ENCODE measurements at regions not wholly inside any gene's neighbourhood (a gene's known extent, or its start where the extent isn't known, plus 50 kb on each side); places are given as distances from the start of the nearest gene placed in this dataset.
"Not testable (repeated sequence)": the region's sequence is repeated elsewhere in the genome, so short reads cannot be mapped to it uniquely, and the experiment has no call there.

DNA sequence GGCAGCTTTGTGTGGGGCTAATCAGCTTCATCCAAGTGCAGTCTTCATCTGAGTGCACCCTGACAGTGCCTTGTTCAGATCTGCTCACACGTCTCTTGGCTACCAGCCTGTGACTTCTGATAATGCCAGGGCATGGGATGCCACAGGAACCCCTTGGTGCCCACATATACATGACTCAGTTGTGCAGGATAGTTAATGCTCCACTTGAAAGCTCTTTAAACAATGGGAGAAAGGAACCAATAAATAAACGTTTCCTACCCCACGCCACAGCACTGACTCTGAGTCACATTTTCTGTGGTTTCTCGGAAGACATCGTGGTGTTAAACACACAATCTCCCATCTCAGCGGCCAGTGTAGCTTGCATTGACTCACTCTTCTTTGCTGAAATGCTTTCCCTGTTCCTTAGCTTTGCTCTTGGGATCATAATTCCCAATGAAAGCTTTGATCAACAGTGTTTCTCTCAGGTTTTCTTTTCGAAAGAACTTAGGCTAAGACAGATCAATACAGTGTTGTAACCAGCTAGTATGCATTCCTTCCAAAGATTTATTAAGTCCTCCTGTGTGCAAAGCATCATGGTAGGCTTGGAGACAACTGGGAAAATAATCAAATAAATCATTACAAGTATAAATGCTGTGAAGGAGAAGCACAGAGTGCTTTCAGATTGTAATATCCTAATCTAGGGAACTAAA, 142.0 kb downstream of the COPS8 start:
- Histone ChIP-seq H3K9me3 (ENCODE audit: control insufficient read depth, insufficient read depth, low read length) (no peaks in the 10 kb centered on the region), H3K4me1 (ENCODE audit: insufficient read depth, low read length) (no peaks in the 10 kb centered on the region; the same call in 1 of the 2 replicates), H3K9ac (ENCODE audit: low read depth, low read length) (no peak overlapping the region), H3K36me3 (ENCODE audit: insufficient read depth, low read length) (no peaks in the 10 kb centered on the region)

DNA sequence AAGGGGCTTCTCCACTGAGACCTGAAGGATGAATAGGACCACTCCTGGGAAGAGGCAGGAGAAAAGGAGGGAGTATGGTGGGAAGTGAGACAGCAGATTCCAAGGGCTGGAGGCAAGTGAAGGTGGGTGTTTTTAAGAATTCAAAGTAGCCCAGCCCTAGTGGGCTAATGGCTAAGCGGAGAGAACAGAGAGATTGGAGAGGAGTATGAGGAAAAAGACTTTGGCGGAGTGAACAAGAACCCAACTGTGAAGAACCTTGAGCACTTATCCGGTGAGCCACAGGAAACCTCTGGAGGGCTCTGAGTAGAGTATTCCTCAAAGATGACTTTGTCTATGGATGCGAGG, 142.6 kb downstream of the COPS8 start:
- H3K4me1 ChIP-seq (ENCODE audit: insufficient read depth, low read length), result no peaks in the 10 kb centered on the region; the same call in 1 of the 2 replicates
- H3K9ac ChIP-seq (ENCODE audit: low read depth, low read length), result no peak overlapping the region
- no peaks in the 10 kb centered on the region for H3K36me3 ChIP-seq (ENCODE audit: insufficient read depth, low read length)
- H3K9me3 ChIP-seq (ENCODE audit: control insufficient read depth, insufficient read depth, low read length), result no peaks in the 10 kb centered on the region

DNA sequence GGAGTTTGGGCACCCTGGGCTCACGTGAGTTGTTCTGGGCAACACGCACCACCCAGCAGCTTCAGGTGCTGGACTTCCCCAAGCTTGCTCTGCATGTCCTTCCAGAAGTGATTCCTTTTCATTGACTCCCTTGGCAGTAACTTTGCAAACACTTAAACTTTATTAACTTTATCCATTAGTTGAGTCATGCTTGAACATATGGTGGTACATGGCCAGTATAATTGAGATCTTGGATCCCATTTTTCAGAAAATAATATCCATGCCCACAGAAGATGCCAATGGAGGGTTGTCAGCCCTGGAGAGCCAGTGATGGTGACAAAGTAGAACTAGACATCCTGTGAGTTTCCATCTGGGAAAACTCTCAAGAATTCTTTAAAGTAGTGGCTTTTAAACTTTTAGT, 144.2 kb downstream of the COPS8 start:
- Histone ChIP-seq H3K4me1 (ENCODE audit: insufficient read depth, low read length) (no peaks in the 10 kb centered on the region), H3K9ac (ENCODE audit: low read depth, low read length) (no peak overlapping the region), H3K36me3 (ENCODE audit: insufficient read depth, low read length) (no peaks in the 10 kb centered on the region), H3K9me3 (ENCODE audit: control insufficient read depth, insufficient read depth, low read length) (no peaks in the 10 kb centered on the region)

DNA sequence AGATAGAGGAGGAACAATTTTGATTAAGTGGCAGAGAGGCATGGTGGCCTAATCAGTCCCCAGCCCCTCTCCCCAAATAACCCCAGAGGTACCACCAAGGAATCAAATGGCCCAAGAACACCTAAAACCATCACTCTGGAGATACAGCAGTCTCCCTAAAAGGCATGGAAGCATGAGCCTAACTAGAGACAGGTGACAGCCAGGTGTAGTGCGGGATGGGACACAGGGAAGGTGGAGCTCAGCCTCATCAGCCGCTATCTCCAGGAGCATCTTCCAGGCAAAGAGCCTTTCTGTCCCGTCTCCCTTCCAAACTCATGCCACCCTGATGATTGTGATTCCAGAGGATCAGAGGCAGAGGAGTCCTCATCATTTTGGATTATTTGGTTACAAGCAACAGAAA, 144.7 kb downstream of the COPS8 start:
- H3K4me1 ChIP-seq (ENCODE audit: insufficient read depth, low read length), result no peaks in the 10 kb centered on the region
- no peaks in the 10 kb centered on the region for H3K36me3 ChIP-seq (ENCODE audit: insufficient read depth, low read length)
- H3K9me3 ChIP-seq (ENCODE audit: control insufficient read depth, insufficient read depth, low read length), result no peaks in the 10 kb centered on the region
- no peak overlapping the region for H3K9ac ChIP-seq (ENCODE audit: low read depth, low read length)

DNA sequence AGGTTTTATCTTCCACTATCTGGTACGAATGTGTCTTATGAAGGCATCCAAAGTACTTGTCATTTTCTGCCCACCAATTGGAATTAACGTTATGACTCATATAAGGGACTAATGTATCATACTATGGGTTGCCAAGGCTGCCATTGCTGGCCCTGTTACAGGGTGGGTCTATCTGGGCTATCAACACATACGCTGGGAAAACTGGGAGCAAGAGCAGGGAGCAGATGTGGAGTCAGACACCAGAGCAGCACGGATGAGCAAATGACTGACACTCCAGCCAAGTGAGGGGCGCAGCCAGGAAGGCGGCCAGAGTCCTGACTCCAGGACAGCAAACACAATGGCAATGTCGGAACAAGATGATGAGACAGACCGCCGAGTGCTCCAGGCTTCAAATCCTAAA, 145.9 kb downstream of the COPS8 start:
- Histone ChIP-seq H3K9ac (ENCODE audit: low read depth, low read length) (no peak overlapping the region), H3K4me1 (ENCODE audit: insufficient read depth, low read length) (no peaks in the 10 kb centered on the region), H3K36me3 (ENCODE audit: insufficient read depth, low read length) (no peaks in the 10 kb centered on the region), H3K9me3 (ENCODE audit: control insufficient read depth, insufficient read depth, low read length) (no peaks in the 10 kb centered on the region)

DNA sequence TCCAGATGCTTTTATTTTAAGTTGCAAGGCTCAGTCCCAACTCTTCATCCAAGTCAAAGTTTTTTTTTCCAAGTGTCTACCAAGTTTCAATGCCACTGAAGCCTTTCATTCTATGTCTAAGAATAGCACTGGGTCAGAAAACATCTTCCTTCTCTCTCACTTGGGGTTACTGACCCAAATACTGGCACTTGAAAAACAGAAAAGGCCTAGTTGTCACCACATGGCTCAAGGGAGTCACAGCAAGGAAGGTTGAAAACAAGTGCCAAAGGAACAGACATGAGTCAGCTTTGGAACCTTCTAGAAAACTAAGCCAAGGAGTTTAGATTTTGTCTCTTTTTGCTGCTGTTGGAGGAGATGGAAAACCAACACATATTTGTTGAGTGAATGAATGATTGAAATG, 146.5 kb downstream of the COPS8 start:
- no peaks in the 10 kb centered on the region for H3K9me3 ChIP-seq (ENCODE audit: control insufficient read depth, insufficient read depth, low read length)
- no peak overlapping the region for H3K9ac ChIP-seq (ENCODE audit: low read depth, low read length)
- H3K36me3 ChIP-seq (ENCODE audit: insufficient read depth, low read length), result no peaks in the 10 kb centered on the region
- no peaks in the 10 kb centered on the region for H3K4me1 ChIP-seq (ENCODE audit: insufficient read depth, low read length)

DNA sequence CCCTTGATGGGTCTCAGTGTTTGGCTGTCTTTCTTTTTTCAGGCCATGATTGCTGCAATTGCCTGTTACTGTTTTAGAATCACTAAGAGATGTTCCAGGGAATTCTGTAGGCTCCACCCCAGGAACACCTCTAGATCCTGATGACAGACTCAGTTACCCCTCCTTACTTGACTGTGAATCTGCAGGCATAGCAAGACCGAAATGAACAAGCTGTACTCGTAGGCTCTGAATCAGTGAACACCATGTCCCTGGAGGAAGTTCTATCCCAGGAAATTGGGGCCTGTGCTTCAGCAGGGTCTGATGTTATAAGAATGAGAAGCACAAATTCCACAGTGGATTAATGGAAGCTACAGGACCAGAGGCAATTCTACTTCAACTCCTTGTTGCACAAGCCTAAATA, 148.6 kb downstream of the COPS8 start:
- H3K9me3 ChIP-seq (ENCODE audit: control insufficient read depth, insufficient read depth, low read length), result no peaks in the 10 kb centered on the region
- H3K9ac ChIP-seq (ENCODE audit: low read depth, low read length), result no peak overlapping the region
- no peaks in the 10 kb centered on the region for H3K4me1 ChIP-seq (ENCODE audit: insufficient read depth, low read length)
- H3K36me3 ChIP-seq (ENCODE audit: insufficient read depth, low read length), result no peaks in the 10 kb centered on the region

DNA sequence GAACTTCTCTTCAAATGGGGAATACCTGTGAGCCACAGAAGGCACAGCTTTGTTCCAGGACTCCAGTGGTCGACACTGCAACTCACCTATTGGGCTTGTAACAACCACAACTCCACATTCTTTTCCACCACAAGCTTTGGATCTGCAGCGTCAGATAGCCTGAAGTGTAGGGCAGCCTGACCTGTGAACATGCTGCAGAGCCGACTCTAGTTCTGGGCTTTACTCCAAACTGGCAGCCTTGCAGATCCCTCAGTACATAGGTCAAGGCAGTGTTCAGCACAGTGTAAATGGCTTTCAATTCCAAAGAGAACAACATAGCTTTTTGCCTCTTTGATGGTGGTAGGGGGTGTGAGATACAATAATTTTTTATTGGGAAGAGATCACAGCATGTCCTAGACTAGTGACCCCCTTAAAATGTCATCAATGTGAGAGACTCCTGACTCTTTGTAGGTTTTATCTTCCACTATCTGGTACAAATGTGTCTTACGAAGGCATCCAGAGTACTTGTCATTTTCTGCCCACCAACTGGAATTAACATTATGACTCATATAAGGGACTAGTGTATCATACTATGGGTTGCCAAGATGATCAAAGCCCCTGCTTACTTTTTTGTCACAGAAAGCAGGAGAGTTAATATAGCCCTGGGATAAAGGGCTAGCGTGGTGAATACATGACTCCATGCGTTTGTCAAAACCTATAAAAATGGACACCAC, 149.8 kb downstream of the COPS8 start:
- peaks cover 6% of the 10 kb centered on the region for H3K9me3 ChIP-seq (ENCODE audit: control insufficient read depth, insufficient read depth, low read length)
- no peaks in the 10 kb centered on the region for H3K4me1 ChIP-seq (ENCODE audit: insufficient read depth, low read length)
- H3K9ac ChIP-seq (ENCODE audit: low read depth, low read length), result no peak overlapping the region
- no peaks in the 10 kb centered on the region for H3K36me3 ChIP-seq (ENCODE audit: insufficient read depth, low read length)

DNA sequence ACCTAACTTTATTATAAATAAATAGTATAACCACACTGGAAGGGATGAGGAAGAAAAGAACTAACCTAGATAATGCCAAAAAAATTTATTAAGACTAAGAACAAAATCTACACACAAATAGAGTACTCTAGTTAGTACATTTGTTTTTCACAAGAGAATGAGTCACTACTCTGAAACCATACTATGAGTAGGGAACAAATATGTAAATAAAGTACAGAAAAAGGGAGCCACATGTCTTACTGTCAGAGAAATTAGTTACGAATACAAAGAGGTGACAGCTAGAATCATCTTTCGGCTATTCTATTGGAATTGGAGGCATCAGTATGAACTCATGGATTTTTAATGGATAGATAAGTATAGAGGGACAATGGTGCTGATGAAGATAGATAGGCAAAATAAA, 150.5 kb downstream of the COPS8 start:
- Histone ChIP-seq H3K9me3 (ENCODE audit: control insufficient read depth, insufficient read depth, low read length) (peaks cover 6% of the 10 kb centered on the region), H3K36me3 (ENCODE audit: insufficient read depth, low read length) (no peaks in the 10 kb centered on the region), H3K9ac (ENCODE audit: low read depth, low read length) (no peak overlapping the region), H3K4me1 (ENCODE audit: insufficient read depth, low read length) (no peaks in the 10 kb centered on the region)

DNA sequence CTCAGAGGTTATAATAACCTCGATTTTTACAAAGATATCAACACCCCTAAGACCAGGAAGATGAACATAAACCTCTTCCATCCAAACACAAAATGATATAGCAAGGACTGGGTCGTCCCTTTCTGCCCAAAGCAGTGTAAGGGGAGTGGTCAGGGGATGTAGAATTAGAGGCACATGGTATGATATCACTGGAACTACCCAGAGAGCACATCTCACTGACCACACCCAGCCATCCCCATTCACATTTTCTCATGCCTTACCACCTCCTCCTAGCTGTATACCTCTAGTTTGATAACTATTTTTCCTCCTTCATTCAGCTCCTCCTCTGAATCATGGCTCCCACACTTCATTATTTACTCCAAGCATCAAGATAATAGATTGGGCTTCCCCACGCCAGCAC, 152.6 kb downstream of the COPS8 start:
- Histone ChIP-seq H3K9ac (ENCODE audit: low read depth, low read length) (no peak overlapping the region), H3K9me3 (ENCODE audit: control insufficient read depth, insufficient read depth, low read length) (peaks cover 13% of the 10 kb centered on the region), H3K36me3 (ENCODE audit: insufficient read depth, low read length) (no peaks in the 10 kb centered on the region), H3K4me1 (ENCODE audit: insufficient read depth, low read length) (no peaks in the 10 kb centered on the region)

DNA sequence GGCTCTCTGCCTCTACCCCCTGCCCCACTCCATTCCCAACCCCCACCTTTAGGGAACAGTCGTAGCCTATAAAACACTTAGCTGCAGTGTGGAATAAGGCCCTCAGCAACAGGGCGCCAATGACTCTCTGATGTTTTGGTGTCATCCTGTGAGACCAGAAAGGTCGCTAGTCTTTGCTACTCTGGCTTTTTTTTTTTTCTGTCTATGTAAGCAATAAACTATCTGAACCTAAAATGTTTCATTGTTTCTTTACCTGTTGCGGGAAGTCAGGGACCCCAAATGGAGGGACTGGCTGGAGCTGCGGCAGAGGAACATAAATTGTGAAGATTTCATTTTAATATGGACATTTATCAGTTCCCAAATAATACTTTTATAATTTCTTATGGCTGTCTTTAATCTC, 154.6 kb downstream of the COPS8 start:
- Histone ChIP-seq H3K4me1 (ENCODE audit: insufficient read depth, low read length) (no peaks in the 10 kb centered on the region), H3K9me3 (ENCODE audit: control insufficient read depth, insufficient read depth, low read length) (peaks cover 13% of the 10 kb centered on the region), H3K36me3 (ENCODE audit: insufficient read depth, low read length) (no peaks in the 10 kb centered on the region), H3K9ac (ENCODE audit: low read depth, low read length) (no peak overlapping the region)

DNA sequence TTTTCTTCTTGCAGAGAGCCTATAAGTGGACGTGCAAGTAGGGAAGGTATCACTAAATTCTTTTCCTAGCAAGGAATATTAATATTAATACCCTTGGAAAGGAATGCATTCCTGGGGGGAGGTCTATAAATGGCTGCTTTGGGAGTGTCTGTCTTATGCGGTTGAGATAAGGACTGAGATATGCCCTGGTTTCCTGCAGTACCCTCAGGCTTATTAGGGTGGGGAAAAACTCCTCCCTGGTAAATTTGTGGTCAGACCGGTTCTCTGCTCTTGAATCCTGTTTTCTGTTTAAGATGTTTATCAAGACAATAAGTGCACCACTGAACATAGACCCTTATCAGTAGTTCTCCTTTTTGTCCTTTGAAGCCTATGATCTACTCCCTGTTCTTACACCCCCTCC, 155.2 kb downstream of the COPS8 start:
- peaks cover 13% of the 10 kb centered on the region for H3K9me3 ChIP-seq (ENCODE audit: control insufficient read depth, insufficient read depth, low read length)
- not testable (repeated sequence) for H3K9ac ChIP-seq (ENCODE audit: low read depth, low read length); H3K36me3 ChIP-seq (ENCODE audit: insufficient read depth, low read length); H3K4me1 ChIP-seq (ENCODE audit: insufficient read depth, low read length)

DNA sequence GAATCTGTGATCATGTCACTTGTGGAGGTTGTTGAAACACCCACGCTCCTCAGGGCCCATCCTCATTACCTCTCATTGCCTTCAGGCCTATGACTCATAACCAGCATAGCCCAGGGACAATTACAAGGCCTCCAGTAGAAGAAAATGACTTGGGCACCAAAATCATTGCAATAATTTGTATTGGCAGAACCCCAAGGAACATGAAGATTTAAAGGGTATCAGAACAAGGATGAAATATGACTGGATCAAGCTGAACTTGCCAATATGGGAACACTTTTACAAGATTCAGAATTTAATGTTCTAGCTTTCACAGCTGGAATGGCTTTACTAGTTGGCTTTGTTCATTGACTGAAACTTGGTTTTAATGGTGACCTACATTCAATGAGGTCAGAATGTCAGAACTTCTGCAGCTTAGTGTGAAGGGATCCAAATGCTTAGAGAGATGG, 156.4 kb downstream of the COPS8 start:
- Histone ChIP-seq H3K4me1 (ENCODE audit: insufficient read depth, low read length) (no peaks in the 10 kb centered on the region), H3K9ac (ENCODE audit: low read depth, low read length) (no peak overlapping the region)

DNA sequence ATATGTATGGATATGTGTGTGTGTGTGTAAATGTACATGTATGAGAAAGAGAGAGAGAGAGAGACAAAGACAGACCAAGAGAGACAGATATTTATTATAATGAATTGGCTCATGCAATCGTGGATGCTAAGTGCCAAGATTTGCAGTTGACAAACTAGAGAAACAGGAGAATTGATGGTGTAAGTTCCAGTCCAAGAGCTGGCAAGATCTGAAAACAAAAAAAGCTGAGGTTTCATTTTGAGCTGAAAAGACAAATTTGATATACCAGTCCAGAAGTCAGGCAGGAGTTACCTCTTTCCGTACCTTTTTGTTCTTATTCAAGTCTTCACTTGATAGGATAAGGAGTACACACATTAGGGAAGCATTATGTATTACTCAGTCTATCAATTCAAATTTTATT, 157.8 kb downstream of the COPS8 start:
- Histone ChIP-seq H3K9me3 (ENCODE audit: control insufficient read depth, insufficient read depth, low read length) (peaks cover 13% of the 10 kb centered on the region), H3K4me1 (ENCODE audit: insufficient read depth, low read length) (no peaks in the 10 kb centered on the region), H3K36me3 (ENCODE audit: insufficient read depth, low read length) (no peaks in the 10 kb centered on the region), H3K9ac (ENCODE audit: low read depth, low read length) (no peak overlapping the region)

More for the DNA sequence above, 156.4 kb downstream of the COPS8 start:
- no peaks in the 10 kb centered on the region for H3K36me3 ChIP-seq (ENCODE audit: insufficient read depth, low read length)
- peaks cover 13% of the 10 kb centered on the region for H3K9me3 ChIP-seq (ENCODE audit: control insufficient read depth, insufficient read depth, low read length)

DNA sequence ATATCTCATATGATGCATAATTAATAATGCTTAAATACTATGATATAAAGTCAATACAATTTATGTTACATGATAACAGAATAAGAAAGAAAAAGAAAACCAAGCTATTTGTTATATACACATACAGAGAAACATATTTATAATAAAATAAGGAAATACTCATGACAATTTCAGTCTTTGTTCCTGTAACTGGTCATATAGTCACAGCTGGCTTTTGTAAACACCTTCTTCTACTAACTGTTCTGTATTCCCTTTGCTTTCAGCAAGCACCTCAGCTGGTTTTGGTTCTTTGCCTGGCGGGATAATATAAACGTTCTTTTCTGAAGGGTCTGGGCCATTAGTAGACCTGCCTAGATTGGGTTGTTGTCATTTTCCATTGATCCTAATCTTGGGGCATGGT, 158.5 kb downstream of the COPS8 start:
- peaks cover 16% of the 10 kb centered on the region for H3K9me3 ChIP-seq (ENCODE audit: control insufficient read depth, insufficient read depth, low read length)
- H3K4me1 ChIP-seq (ENCODE audit: insufficient read depth, low read length), result no peaks in the 10 kb centered on the region
- no peaks in the 10 kb centered on the region for H3K36me3 ChIP-seq (ENCODE audit: insufficient read depth, low read length)
- H3K9ac ChIP-seq (ENCODE audit: low read depth, low read length), result no peak overlapping the region
